Activated CD8-positive, alpha-beta T cell treated with anti-CD3 and anti-CD28 coated beads for 36 hours (primary cell): ENCODE measurements at regions not wholly inside any gene's neighbourhood (a gene's known extent, or its start where the extent isn't known, plus 50 kb on each side); places are given as distances from the start of the nearest gene placed in this dataset.

Source experiments
- ATAC-seq: fragments of 200-7000 bp; cut with Tn5 transposase; one replicate; pipeline ENCODE4 v1.10.0; 2021; ENCODE audit warnings: mild to moderate bottlenecking, moderate library complexity
- CTCF ChIA-PET: fragments of 350-600 bp; sonication (Branson Sonifier 250); formaldehyde crosslinking; loops from one replicate; lab custom pipeline; 2021; ENCODE audit warnings: antibody characterized with exemption; lab: Charles Lee
- POLR2A ChIA-PET: fragments of 350-600 bp; sonication (Branson Sonifier 250); formaldehyde crosslinking; loops from one replicate; lab custom pipeline; 2021; ENCODE audit warnings: antibody characterized with exemption; lab: Charles Lee
- DNase-seq: peaks from one replicate; pipeline ENCODE4 v3.0.0-alpha.2; 2020
- H3K27ac Mint-ChIP-seq: one replicate; pipeline ENCODE4 v1.8.0; 2021; ENCODE audit warnings: mild to moderate bottlenecking, mixed read lengths
- H3K27me3 Mint-ChIP-seq: one replicate; pipeline ENCODE4 v1.8.0; 2021; ENCODE audit warnings: mixed read lengths
- H3K36me3 Mint-ChIP-seq: one replicate; pipeline ENCODE4 v1.8.0; 2021; ENCODE audit warnings: low read depth, mixed read lengths
- H3K4me1 Mint-ChIP-seq: one replicate; pipeline ENCODE4 v1.8.0; 2021; ENCODE audit warnings: low read depth, mixed read lengths
- H3K4me3 Mint-ChIP-seq: one replicate; pipeline ENCODE4 v1.8.0; 2021; ENCODE audit warnings: mild to moderate bottlenecking, moderate library complexity, mixed read lengths
- H3K9me3 Mint-ChIP-seq: one replicate; pipeline ENCODE4 v1.8.0; 2021; ENCODE audit warnings: mixed read lengths
- CTCF ChIP-seq: fragments of 200-600 bp; IDR thresholded peaks from one replicate; pipeline ENCODE4 v1.8.0; 2022; ENCODE audit warnings: antibody characterized with exemption, mild to moderate bottlenecking
- intact Hi-C: fragments of 100-400 bp; cut with micrococcal nuclease; formaldehyde crosslinking; loops from one replicate; pipeline ENCODE4 v1.10.0; 2022

- Mint-ChIP-seq H3K4me1 (no peaks in the 10 kb centered on the region), H3K4me3 (no peak overlapping the region), H3K9me3 (peaks cover 1% of the 10 kb centered on the region), H3K27me3 (peaks cover 6% of the 10 kb centered on the region), H3K36me3 (no peaks in the 10 kb centered on the region), H3K27ac (no peak overlapping the region)
- TF ChIP-seq CTCF = no peak
- intact Hi-C loops = no loop called here
- POLR2A ChIA-PET = no interaction called here
- DNase-seq (no peak), ATAC-seq (no peak)
- CTCF ChIA-PET = no interaction called here
Measured at GRCh38 chr2:105184420-105184819, 57.1 kb upstream of the GPR45 start.

- H3K27ac Mint-ChIP-seq = no peak overlapping the region
- DNase-seq = no peak
- no peaks in the 10 kb centered on the region for H3K4me1 Mint-ChIP-seq
- no peak overlapping the region for H3K4me3 Mint-ChIP-seq
- H3K27me3 Mint-ChIP-seq = peaks cover 11% of the 10 kb centered on the region
- ChIA-PET CTCF (interaction anchor here (1.8 kb wide), 1 partner anchor 47 kb away, joined by 6 read pairs; no protein-coding TSS in a partner anchor), POLR2A (no interaction called here)
- H3K36me3 Mint-ChIP-seq = no peaks in the 10 kb centered on the region
- peaks cover 6% of the 10 kb centered on the region for H3K9me3 Mint-ChIP-seq
- intact Hi-C loops = no loop called here
- TF ChIP-seq CTCF = no peak
- no peak for ATAC-seq
Measured at GRCh38 chr2:105186967-105187498, 54.5 kb upstream of the GPR45 start.

GRCh38 chr2:105187531-105187930 is 54.0 kb upstream of the GPR45 start:
- ATAC-seq (no peak), DNase-seq (no peak)
- no peak overlapping the region for H3K4me3 Mint-ChIP-seq
- H3K9me3 Mint-ChIP-seq = peaks cover 6% of the 10 kb centered on the region
- intact Hi-C loops = no loop called here
- ChIA-PET CTCF (interaction anchor here (1.6 to 1.8 kb wide), 2 partner anchors 47 to 73 kb away, joined by 5 to 6 read pairs; no protein-coding TSS in a partner anchor), POLR2A (no interaction called here)
- no peak overlapping the region for H3K27ac Mint-ChIP-seq
- no peaks in the 10 kb centered on the region for H3K36me3 Mint-ChIP-seq
- TF ChIP-seq CTCF = no peak
- peaks cover 8% of the 10 kb centered on the region for H3K27me3 Mint-ChIP-seq
- H3K4me1 Mint-ChIP-seq = no peaks in the 10 kb centered on the region

GRCh38 chr2:105188343-105188742 is 53.2 kb upstream of the GPR45 start:
- peaks cover 6% of the 10 kb centered on the region for H3K9me3 Mint-ChIP-seq
- H3K27ac Mint-ChIP-seq = no peak overlapping the region
- ATAC-seq (peak; percentile 69), DNase-seq (peak; percentile 37)
- intact Hi-C loops = no loop called here
- no peaks in the 10 kb centered on the region for H3K4me1 Mint-ChIP-seq
- peaks cover 8% of the 10 kb centered on the region for H3K27me3 Mint-ChIP-seq
- ChIA-PET CTCF (interaction anchor here (1.6 to 1.8 kb wide), 2 partner anchors 46 to 74 kb away, joined by 5 to 6 read pairs; no protein-coding TSS in a partner anchor), POLR2A (no interaction called here)
- H3K36me3 Mint-ChIP-seq = no peaks in the 10 kb centered on the region
- no peak for TF ChIP-seq CTCF
- H3K4me3 Mint-ChIP-seq = no peak overlapping the region
